ENCODE measurements at regions not wholly inside any gene's neighbourhood (a gene's known extent, or its start where the extent isn't known, plus 50 kb on each side); places are given as distances from the start of the nearest gene placed in this dataset.

DNA sequence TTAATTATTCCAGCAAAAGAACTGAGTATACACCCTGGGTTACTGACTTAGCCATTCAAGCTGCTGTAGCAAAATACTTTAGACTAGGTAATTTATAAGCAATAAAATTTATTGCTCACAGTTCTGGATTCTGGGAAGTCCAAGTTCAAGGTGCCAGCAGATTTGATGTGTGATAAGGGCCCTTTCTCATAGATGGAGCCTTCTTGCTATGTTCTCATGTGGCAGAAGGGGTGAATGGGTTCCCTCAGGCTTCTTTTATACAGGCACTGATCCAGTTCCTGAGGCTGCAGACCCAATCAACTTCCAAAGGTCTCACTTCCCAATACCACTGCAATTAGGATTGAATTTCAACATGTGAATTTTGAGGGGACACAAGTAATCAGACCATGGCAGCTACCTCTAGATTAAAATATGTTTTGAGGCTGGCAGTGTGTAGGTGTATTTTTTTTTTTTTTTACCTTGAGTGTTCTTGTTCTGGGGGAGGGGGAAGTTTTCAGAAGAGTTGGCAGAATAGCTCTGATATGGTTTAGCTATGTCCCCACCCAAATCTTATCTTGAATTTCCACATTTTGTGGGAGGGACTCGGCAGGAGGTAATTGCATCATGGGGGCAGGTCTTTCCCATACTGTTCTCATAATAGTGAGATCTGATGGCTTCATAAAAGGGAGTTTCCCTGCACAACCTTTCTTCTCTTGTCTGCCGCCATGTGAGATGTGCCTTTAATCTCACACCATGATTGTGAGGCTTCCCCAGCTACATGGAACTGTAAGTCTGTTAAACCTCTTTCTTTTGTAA lies 178.2 kb downstream of the RASSF9 start:
- DNase-seq (ENCODE audit: low spot score), result no peak
- intact Hi-C loops (cut with micrococcal nuclease; ENCODE audit: unreplicated experiment), result no loop called here
- H3K36me3 ChIP-seq (ENCODE audit: insufficient read depth, low read length, poor library complexity, severe bottlenecking), result no peaks in the 10 kb centered on the region
- no peaks in the 10 kb centered on the region for H3K9me3 ChIP-seq (ENCODE audit: low read depth, low read length, poor library complexity, severe bottlenecking)
- H3K27me3 ChIP-seq (replicated peaks; ENCODE audit: insufficient read depth, low read depth, low read length, poor library complexity), result no peaks in the 10 kb centered on the region
- H3K4me3 ChIP-seq (ENCODE audit: low read depth, low read length, poor library complexity, severe bottlenecking), result no peak overlapping the region
- no peak overlapping the region for H3K27ac ChIP-seq (ENCODE audit: low read depth, low read length, poor library complexity, severe bottlenecking)
- no peaks in the 10 kb centered on the region for H3K4me1 ChIP-seq (ENCODE audit: insufficient read depth, low read length, poor library complexity, severe bottlenecking)
- BruUV-seq (replicated peaks), result no TSS peak
- TF ChIP-seq EZH2 (IDR thresholded peaks at IDR 0.05; ENCODE audit: borderline replicate concordance, low read depth, low read length, poor library complexity, severe bottlenecking), result no peak
- TF ChIP-seq, protein P1, sequence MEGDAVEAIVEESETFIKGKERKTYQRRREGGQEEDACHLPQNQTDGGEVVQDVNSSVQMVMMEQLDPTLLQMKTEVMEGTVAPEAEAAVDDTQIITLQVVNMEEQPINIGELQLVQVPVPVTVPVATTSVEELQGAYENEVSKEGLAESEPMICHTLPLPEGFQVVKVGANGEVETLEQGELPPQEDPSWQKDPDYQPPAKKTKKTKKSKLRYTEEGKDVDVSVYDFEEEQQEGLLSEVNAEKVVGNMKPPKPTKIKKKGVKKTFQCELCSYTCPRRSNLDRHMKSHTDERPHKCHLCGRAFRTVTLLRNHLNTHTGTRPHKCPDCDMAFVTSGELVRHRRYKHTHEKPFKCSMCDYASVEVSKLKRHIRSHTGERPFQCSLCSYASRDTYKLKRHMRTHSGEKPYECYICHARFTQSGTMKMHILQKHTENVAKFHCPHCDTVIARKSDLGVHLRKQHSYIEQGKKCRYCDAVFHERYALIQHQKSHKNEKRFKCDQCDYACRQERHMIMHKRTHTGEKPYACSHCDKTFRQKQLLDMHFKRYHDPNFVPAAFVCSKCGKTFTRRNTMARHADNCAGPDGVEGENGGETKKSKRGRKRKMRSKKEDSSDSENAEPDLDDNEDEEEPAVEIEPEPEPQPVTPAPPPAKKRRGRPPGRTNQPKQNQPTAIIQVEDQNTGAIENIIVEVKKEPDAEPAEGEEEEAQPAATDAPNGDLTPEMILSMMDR (conservative IDR thresholded peaks at IDR 0.05; ENCODE audit: low read depth, low read length), result no peak
- ChIA-PET POLR2A (ENCODE audit: low non-redundant PET) (no interaction called here), CTCF (interaction anchor here (0.6 kb wide), 1 partner anchor 74 kb away, joined by 3 read pairs; no protein-coding TSS in a partner anchor)

DNA sequence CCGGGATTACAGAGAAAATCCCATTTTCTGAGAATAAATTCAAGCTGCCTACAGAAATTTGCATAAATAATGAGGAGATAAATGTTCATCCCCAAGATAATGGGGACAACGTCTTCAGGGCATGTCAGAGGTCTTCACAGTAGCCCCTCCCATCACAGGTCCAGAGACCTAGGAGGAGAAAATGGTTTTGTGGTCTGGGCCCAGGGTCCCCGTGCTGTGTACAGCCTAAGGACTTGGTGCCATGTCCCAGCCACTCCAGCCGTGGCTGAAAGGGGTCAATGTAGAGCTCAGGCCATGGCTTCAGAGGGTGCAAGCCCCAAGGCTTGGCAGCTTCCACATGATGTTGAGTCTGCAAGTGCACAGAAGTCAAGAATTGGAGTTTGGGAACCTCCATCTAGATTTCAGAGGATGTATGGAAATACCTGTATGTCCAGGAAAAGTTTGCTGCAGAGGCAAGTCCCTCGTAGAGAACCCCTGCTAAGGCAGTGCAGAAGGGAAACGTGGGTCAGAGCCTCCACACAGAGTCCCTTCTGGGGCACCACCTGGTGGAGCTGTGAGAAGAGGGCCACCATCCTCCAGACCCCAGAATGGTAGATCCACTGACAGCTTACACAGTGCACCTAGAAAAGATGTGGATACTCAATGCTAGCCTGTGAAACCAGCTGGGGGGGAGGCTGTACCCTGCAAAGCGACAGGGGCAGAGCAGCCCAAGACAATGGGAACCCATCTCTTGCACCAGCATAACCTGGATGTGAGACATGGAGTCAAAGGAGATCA lies 176.3 kb downstream of the RASSF9 start:
- no peak overlapping the region for H3K27ac ChIP-seq (ENCODE audit: low read depth, low read length, poor library complexity, severe bottlenecking)
- DNase-seq (ENCODE audit: low spot score), result no peak
- CTCF ChIA-PET, result no interaction called here
- POLR2A ChIA-PET (ENCODE audit: low non-redundant PET), result no interaction called here
- intact Hi-C loops (cut with micrococcal nuclease; ENCODE audit: unreplicated experiment), result no loop called here
- no peak overlapping the region for H3K4me3 ChIP-seq (ENCODE audit: low read depth, low read length, poor library complexity, severe bottlenecking)
- H3K9me3 ChIP-seq (ENCODE audit: low read depth, low read length, poor library complexity, severe bottlenecking), result no peaks in the 10 kb centered on the region
- no peaks in the 10 kb centered on the region for H3K27me3 ChIP-seq (replicated peaks; ENCODE audit: insufficient read depth, low read depth, low read length, poor library complexity)
- no peaks in the 10 kb centered on the region for H3K4me1 ChIP-seq (ENCODE audit: insufficient read depth, low read length, poor library complexity, severe bottlenecking)
- no TSS peak for BruUV-seq (replicated peaks)
- TF ChIP-seq EZH2 (IDR thresholded peaks at IDR 0.05; ENCODE audit: borderline replicate concordance, low read depth, low read length, poor library complexity, severe bottlenecking), result no peak
- TF ChIP-seq, protein P1 (conservative IDR thresholded peaks at IDR 0.05; ENCODE audit: low read depth, low read length), result no peak
- H3K36me3 ChIP-seq (ENCODE audit: insufficient read depth, low read length, poor library complexity, severe bottlenecking), result no peaks in the 10 kb centered on the region

DNA sequence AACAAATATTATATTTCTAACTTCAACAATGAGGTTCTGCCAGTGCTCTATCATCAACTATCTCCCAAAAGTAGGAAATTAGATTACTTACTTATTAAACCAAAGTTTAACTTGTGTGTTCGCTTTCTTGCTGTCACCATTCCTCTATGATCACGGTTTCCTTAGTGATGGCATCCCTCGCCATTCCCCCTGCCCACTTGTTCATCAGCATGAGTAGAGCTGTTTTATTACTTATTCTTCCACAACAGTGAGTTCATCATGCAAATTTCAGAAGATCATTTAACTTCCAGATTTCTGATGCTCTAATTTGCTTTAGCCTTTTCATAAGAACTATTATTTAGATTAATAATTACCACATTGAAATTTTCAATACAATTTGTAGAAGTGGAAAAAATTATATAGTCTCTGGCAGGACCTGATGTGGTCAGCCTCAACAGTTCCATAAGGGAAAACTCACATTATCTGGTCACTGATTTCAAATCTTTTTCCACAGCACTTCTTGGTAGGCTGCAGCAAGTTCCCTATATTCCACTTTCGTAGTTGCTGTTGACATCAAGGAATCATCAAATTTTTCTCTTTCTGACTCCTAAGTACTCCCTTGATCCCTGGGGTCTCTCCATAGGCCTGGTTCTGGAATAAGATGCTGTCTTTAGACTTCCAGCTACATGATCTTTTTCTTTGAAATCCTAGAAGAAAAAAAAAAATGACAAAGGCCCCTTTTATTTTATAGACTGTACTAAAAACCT lies 174.6 kb downstream of the RASSF9 start:
- ChIA-PET POLR2A (ENCODE audit: low non-redundant PET) (no interaction called here), CTCF (no interaction called here)
- no peaks in the 10 kb centered on the region for H3K9me3 ChIP-seq (ENCODE audit: low read depth, low read length, poor library complexity, severe bottlenecking)
- no peak for DNase-seq (ENCODE audit: low spot score)
- H3K36me3 ChIP-seq (ENCODE audit: insufficient read depth, low read length, poor library complexity, severe bottlenecking), result no peaks in the 10 kb centered on the region
- no peak for TF ChIP-seq EZH2 (IDR thresholded peaks at IDR 0.05; ENCODE audit: borderline replicate concordance, low read depth, low read length, poor library complexity, severe bottlenecking)
- TF ChIP-seq, protein P1 (conservative IDR thresholded peaks at IDR 0.05; ENCODE audit: low read depth, low read length), result no peak
- no peaks in the 10 kb centered on the region for H3K27me3 ChIP-seq (replicated peaks; ENCODE audit: insufficient read depth, low read depth, low read length, poor library complexity)
- H3K4me1 ChIP-seq (ENCODE audit: insufficient read depth, low read length, poor library complexity, severe bottlenecking), result no peaks in the 10 kb centered on the region
- no TSS peak for BruUV-seq (replicated peaks)
- H3K27ac ChIP-seq (ENCODE audit: low read depth, low read length, poor library complexity, severe bottlenecking), result no peak overlapping the region
- no peak overlapping the region for H3K4me3 ChIP-seq (ENCODE audit: low read depth, low read length, poor library complexity, severe bottlenecking)
- intact Hi-C loops (cut with micrococcal nuclease; ENCODE audit: unreplicated experiment), result no loop called here

Data from A673 (cell line).